IPS-18c (cell line): ENCODE measurements at regions not wholly inside any gene's neighbourhood (a gene's known extent, or its start where the extent isn't known, plus 50 kb on each side); places are given as distances from the start of the nearest gene placed in this dataset.
"Not testable (repeated sequence)": the region's sequence is repeated elsewhere in the genome, so short reads cannot be mapped to it uniquely, and the experiment has no call there.

Source experiments
- H3K4me3 ChIP-seq: 2 replicates; pipeline ENCODE4 v1.7.0; 2013; ENCODE audit warnings: low read depth, mild to moderate bottlenecking, low read length, moderate library complexity; ENCODE audit not compliant: insufficient read depth
- H3K9me3 ChIP-seq: one replicate; pipeline ENCODE4 v1.6.1; 2013; ENCODE audit warnings: mild to moderate bottlenecking, low read length, moderate library complexity; ENCODE audit not compliant: control insufficient read depth, insufficient read depth

- H3K4me3 ChIP-seq, result no peak overlapping the region
- peaks cover 5% of the 10 kb centered on the region for H3K9me3 ChIP-seq
Observed at GRCh38 chr2:78780864-78781583, 244.5 kb upstream of the REG3G start.

- Histone ChIP-seq H3K9me3 (peaks cover 5% of the 10 kb centered on the region), H3K4me3 (no peak overlapping the region)
Observed at GRCh38 chr2:78782196-78782595, 243.3 kb upstream of the REG3G start.

GRCh38 chr2:78811955-78812610, 213.4 kb upstream of the REG3G start:
- no peaks in the 10 kb centered on the region for H3K9me3 ChIP-seq
- H3K4me3 ChIP-seq, result no peak overlapping the region

GRCh38 chr2:78814331-78814986, 211.0 kb upstream of the REG3G start:
- Histone ChIP-seq H3K9me3 (no peaks in the 10 kb centered on the region), H3K4me3 (no peak overlapping the region)

- H3K9me3 ChIP-seq, result no peaks in the 10 kb centered on the region
- H3K4me3 ChIP-seq, result no peak overlapping the region
Observed at GRCh38 chr2:78817430-78817829, 208.1 kb upstream of the REG3G start.

GRCh38 chr2:78832481-78832880, 193.0 kb upstream of the REG3G start:
- Histone ChIP-seq H3K9me3 (no peaks in the 10 kb centered on the region), H3K4me3 (no peak overlapping the region)

GRCh38 chr2:78839259-78839658, 186.2 kb upstream of the REG3G start:
- no peak overlapping the region for H3K4me3 ChIP-seq
- no peaks in the 10 kb centered on the region for H3K9me3 ChIP-seq

GRCh38 chr2:78840311-78840710, 185.2 kb upstream of the REG3G start:
- H3K4me3 ChIP-seq, H3K9me3 ChIP-seq: not testable (repeated sequence)

- no peaks in the 10 kb centered on the region for H3K9me3 ChIP-seq
- no peak overlapping the region for H3K4me3 ChIP-seq
Observed at GRCh38 chr2:78845664-78846185, 179.8 kb upstream of the REG3G start.

- no peaks in the 10 kb centered on the region for H3K9me3 ChIP-seq
- no peak overlapping the region for H3K4me3 ChIP-seq
Observed at GRCh38 chr2:78861546-78861945, 164.0 kb upstream of the REG3G start.

GRCh38 chr2:78864205-78864604, 161.3 kb upstream of the REG3G start:
- no peak overlapping the region for H3K4me3 ChIP-seq
- no peaks in the 10 kb centered on the region for H3K9me3 ChIP-seq

GRCh38 chr2:78865667-78866066, 159.8 kb upstream of the REG3G start:
- no peaks in the 10 kb centered on the region for H3K9me3 ChIP-seq
- no peak overlapping the region for H3K4me3 ChIP-seq

- H3K4me3 ChIP-seq, result no peak overlapping the region
Observed at GRCh38 chr2:78870343-78870967, 155.0 kb upstream of the REG3G start.

GRCh38 chr2:78873526-78873925, 152.0 kb upstream of the REG3G start:
- no peak overlapping the region for H3K4me3 ChIP-seq
- no peaks in the 10 kb centered on the region for H3K9me3 ChIP-seq

More at GRCh38 chr2:78870343-78870967, 155.0 kb upstream of the REG3G start:
- H3K9me3 ChIP-seq, result no peaks in the 10 kb centered on the region

- no peaks in the 10 kb centered on the region for H3K9me3 ChIP-seq
- no peak overlapping the region for H3K4me3 ChIP-seq
Observed at GRCh38 chr2:78876316-78876688, 149.2 kb upstream of the REG3G start.

- no peaks in the 10 kb centered on the region for H3K9me3 ChIP-seq
- H3K4me3 ChIP-seq, result no peak overlapping the region
Observed at GRCh38 chr2:78887446-78887845, 138.1 kb upstream of the REG3G start.

GRCh38 chr2:78890935-78891334, 134.6 kb upstream of the REG3G start:
- H3K4me3 ChIP-seq, result no peak overlapping the region
- no peaks in the 10 kb centered on the region for H3K9me3 ChIP-seq

GRCh38 chr2:78892295-78892694, 133.2 kb upstream of the REG3G start:
- H3K9me3 ChIP-seq, result no peaks in the 10 kb centered on the region
- no peak overlapping the region for H3K4me3 ChIP-seq
